Lower leg skin (tissue), 4 donors: ENCODE measurements at regions not wholly inside any gene's neighbourhood (a gene's known extent, or its start where the extent isn't known, plus 50 kb on each side); places are given as distances from the start of the nearest gene placed in this dataset.

Source experiments
- DNase-seq, 2 donors: peaks; one replicate each; pipeline ENCODE4 v3.0.0-alpha.2; 2019; ENCODE audit warnings: low spot score in 2 of 2
- H3K4me3 ChIP-seq: fragments of 200-600 bp; sonication (generic); 2 replicates; pipeline ENCODE4 v1.5.1; 2017; ENCODE audit warnings: mild to moderate bottlenecking, low read depth; ENCODE audit not compliant: poor library complexity, severe bottlenecking
- CTCF ChIP-seq, 3 donors: fragments of 450-650 bp; IDR thresholded peaks; one replicate each; pipeline ENCODE4 v1.5.1; 2016; ENCODE audit warnings: antibody characterized with exemption in 3 of 3, mild to moderate bottlenecking in 3 of 3, moderate library complexity in 2 of 3
- POLR2A ChIP-seq, 2 donors: fragments of 450-650 bp; IDR thresholded peaks; one replicate each; pipeline ENCODE4 v1.6.1; 2016 to 2017; ENCODE audit warnings: antibody characterized with exemption in 2 of 2, mild to moderate bottlenecking in 1 of 2, moderate library complexity in 1 of 2
- WGBS, 2 donors: methylation state at CpG; one replicate each; pipeline ENCODE4 v1.1.5; 2018; 5-methylcytosine and 5-hydroxymethylcytosine counted together
- intact Hi-C: fragments of 100-400 bp; cut with DNase I; formaldehyde crosslinking; loops from one replicate; pipeline ENCODE4 v1.15.0; 2023; ENCODE audit warnings: low total_unique reads

GRCh38 chr6:71404145-71404966, 115.7 kb downstream of the OGFRL1 start:
- no peak for DNase-seq

GRCh38 chr6:71404967-71405278, 116.3 kb downstream of the OGFRL1 start:
- DNase-seq: no peak
- intact Hi-C loops: no loop called here
- TF ChIP-seq POLR2A (IDR thresholded peaks at IDR 0.05) (no peak), CTCF (IDR thresholded peaks at IDR 0.05) (no peak)
- no peak overlapping the region for H3K4me3 ChIP-seq
- WGBS, 2 donors: 34 to 37% methylated on average over 1 of the region's 1 CpG

More at GRCh38 chr6:71404145-71404966, 115.7 kb downstream of the OGFRL1 start:
- intact Hi-C loops: no loop called here
- TF ChIP-seq POLR2A (IDR thresholded peaks at IDR 0.05) (no peak), CTCF (IDR thresholded peaks at IDR 0.05) (no peak)
- no peak overlapping the region for H3K4me3 ChIP-seq
- WGBS, 2 donors: 63 to 72% methylated on average over 4 of the region's 4 CpGs

GRCh38 chr6:71405416-71405815, 116.8 kb downstream of the OGFRL1 start:
- no peak overlapping the region for H3K4me3 ChIP-seq
- no peak for DNase-seq
- intact Hi-C loops: no loop called here
- TF ChIP-seq POLR2A (IDR thresholded peaks at IDR 0.05) (no peak), CTCF (IDR thresholded peaks at IDR 0.05) (no peak)
- WGBS, 2 donors: 81 to 89% methylated on average over 1 of the region's 1 CpG

GRCh38 chr6:71406865-71407860, 118.6 kb downstream of the OGFRL1 start:
- 65% methylated on average over 5 of the region's 5 CpGs for WGBS, 2 donors
- DNase-seq: no peak
- intact Hi-C loops: no loop called here
- H3K4me3 ChIP-seq: no peak overlapping the region
- TF ChIP-seq POLR2A (IDR thresholded peaks at IDR 0.05): no peak
- TF ChIP-seq CTCF (IDR thresholded peaks at IDR 0.05): no peak

- WGBS, 2 donors: 72 to 80% methylated on average over 1 of the region's 1 CpG
- no peak for TF ChIP-seq POLR2A (IDR thresholded peaks at IDR 0.05)
- no peak for TF ChIP-seq CTCF (IDR thresholded peaks at IDR 0.05)
- H3K4me3 ChIP-seq: no peak overlapping the region
- DNase-seq: no peak
- intact Hi-C loops: no loop called here
These were observed 120.4 kb downstream of the OGFRL1 start for GRCh38 chr6:71408787-71409723.
